ENCODE measurements at regions not wholly inside any gene's neighbourhood (a gene's known extent, or its start where the extent isn't known, plus 50 kb on each side); places are given as distances from the start of the nearest gene placed in this dataset.

DNA sequence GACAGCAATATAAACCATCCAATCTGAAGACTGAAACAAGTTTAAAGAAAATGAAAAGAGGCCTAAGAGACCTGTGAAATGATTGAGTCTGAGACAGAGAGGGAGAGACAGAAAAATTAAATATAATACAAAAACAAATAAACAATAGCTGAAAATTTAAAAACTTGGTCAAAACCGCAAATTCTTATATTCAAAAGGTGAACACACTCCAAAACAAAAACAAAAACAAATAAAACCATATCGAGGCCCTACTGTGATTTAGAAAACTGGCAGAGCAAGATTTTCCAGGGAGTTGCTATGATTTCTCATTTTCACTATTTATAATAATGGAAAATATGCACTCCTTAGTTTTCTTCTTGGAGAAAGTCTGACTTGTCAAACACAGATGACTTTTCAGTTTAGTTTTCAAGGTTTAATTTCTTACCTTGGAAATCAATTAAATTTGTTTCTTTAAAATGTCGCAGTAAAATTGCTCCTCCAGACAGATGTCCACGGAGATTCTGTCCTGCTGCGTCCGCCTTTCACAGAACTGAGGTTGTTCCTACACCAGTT, 1420.3 kb downstream of the UQCRFS1 start:
- TF ChIP-seq, protein P1, sequence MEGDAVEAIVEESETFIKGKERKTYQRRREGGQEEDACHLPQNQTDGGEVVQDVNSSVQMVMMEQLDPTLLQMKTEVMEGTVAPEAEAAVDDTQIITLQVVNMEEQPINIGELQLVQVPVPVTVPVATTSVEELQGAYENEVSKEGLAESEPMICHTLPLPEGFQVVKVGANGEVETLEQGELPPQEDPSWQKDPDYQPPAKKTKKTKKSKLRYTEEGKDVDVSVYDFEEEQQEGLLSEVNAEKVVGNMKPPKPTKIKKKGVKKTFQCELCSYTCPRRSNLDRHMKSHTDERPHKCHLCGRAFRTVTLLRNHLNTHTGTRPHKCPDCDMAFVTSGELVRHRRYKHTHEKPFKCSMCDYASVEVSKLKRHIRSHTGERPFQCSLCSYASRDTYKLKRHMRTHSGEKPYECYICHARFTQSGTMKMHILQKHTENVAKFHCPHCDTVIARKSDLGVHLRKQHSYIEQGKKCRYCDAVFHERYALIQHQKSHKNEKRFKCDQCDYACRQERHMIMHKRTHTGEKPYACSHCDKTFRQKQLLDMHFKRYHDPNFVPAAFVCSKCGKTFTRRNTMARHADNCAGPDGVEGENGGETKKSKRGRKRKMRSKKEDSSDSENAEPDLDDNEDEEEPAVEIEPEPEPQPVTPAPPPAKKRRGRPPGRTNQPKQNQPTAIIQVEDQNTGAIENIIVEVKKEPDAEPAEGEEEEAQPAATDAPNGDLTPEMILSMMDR (IDR thresholded peaks at IDR 0.05; ENCODE audit: low read depth, low read length) = no peak
- no peak for DNase-seq (ENCODE audit: extremely low read depth, low read depth)

DNA sequence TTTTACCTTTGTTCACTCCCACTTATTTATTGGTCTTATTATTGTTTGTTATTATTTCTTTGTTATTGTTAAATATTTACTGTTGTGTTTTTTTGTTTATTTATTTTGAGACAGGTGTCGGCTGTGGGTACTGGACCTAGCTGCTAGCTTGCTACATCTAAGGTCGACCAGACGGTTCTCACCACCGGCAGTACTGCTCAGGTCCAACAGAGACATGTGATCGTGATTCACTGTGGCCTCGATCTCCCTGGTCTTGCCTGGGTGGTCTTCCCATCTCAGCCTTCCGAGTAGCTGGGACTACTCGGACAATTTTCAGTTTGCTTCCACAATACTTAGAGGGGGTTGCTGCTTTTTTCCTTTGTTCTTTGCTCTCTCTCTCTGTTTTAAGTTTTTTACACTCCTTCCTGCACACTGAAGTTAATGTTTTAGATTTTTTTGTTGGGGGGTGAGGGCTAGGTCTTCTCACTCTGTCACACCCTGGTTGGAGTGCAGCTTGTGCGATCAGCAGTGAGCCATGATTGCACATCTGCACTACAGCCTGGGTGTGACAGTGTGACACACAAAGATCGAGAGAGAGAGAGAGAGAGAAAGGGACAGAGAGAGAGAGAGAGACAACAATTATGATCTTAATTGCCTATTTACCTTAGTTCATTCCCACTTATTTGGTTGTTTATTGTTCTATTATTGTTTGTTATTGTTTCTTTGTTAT, 1432.4 kb downstream of the UQCRFS1 start:
- DNase-seq (ENCODE audit: extremely low read depth, low read depth) = no peak
- TF ChIP-seq, protein P1 (IDR thresholded peaks at IDR 0.05; ENCODE audit: low read depth, low read length) = no peak

- DNase-seq (ENCODE audit: extremely low read depth, low read depth) = no peak
- TF ChIP-seq, protein P1 (IDR thresholded peaks at IDR 0.05; ENCODE audit: low read depth, low read length) = no peak
Measured at GRCh38 chr19:27779954-27780353, 1433.0 kb downstream of the UQCRFS1 start.

GRCh38 chr19:27777726-27778125, 1435.2 kb downstream of the UQCRFS1 start:
- no peak for DNase-seq (ENCODE audit: extremely low read depth, low read depth)
- TF ChIP-seq, protein P1 (IDR thresholded peaks at IDR 0.05; ENCODE audit: low read depth, low read length) = no peak

DNA sequence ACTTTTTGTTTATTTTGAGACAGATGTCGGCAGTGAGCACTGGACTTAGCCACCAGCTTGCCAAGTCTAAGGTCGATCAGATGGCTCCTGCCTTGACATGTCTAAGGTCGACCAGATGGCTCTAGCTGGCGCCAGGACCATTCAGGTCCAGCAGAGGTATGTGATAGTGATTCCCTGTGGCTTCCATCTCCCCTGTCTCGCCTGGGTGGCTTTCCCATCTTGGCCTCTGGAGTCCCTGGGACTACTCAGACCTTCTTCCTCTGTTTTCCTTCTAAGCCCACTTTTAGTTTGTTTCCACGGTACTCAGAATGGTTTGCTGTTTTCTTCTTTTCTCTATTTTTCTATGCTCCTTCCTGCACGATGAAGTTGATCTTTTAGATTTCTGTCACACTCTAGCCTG, 1435.7 kb downstream of the UQCRFS1 start:
- TF ChIP-seq, protein P1 (IDR thresholded peaks at IDR 0.05; ENCODE audit: low read depth, low read length) = no peak

DNA sequence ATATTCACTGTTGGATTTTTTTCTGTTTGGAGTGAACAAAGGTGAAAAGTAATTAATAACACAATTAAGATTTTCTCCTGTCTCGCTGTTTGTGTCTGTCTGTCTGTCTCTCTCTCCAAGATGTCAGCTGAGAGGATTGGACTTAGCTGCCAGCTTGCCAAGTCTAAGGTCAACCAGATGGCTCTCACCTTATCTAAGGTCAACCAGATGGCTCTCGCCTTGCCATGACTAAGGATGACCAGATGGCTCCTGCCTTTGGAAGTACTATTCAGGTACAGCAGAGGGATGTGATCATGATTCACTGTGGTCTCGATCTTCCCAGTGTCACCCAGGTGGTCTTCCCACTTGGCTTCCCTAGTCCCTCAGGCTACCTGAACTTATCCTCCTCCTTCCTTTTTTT, 1436.4 kb downstream of the UQCRFS1 start:
- TF ChIP-seq, protein P1 (IDR thresholded peaks at IDR 0.05; ENCODE audit: low read depth, low read length) = no peak
- DNase-seq (ENCODE audit: extremely low read depth, low read depth) = no peak

More for the DNA sequence above, 1435.7 kb downstream of the UQCRFS1 start:
- DNase-seq (ENCODE audit: extremely low read depth, low read depth) = no peak

DNA sequence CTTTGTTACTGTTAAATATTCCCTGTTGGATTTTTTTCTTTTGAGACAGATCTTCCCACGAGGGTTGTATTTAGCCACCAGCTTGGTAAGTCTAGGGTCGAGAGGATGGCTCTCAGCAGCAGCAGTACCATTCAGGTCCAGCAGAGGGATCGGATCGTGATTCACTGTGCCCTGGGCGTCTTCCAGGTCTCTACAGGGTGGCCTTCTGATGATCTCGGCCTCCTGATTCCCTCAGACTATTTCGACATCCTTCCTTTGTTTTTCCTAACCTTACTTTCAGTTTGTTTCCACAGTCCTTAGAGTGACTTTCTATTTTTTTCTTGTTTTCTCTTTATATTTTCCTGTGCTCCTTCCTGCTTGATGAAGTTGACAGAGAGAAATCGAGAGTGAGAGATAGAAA, 1436.9 kb downstream of the UQCRFS1 start:
- TF ChIP-seq, protein P1 (IDR thresholded peaks at IDR 0.05; ENCODE audit: low read depth, low read length) = no peak
- no peak for DNase-seq (ENCODE audit: extremely low read depth, low read depth)

Data from AG09319 (cell line).